Ishikawa (cell line): ENCODE measurements at regions not wholly inside any gene's neighbourhood (a gene's known extent, or its start where the extent isn't known, plus 50 kb on each side); places are given as distances from the start of the nearest gene placed in this dataset.

Source experiments
- EP300 ChIP-seq: IDR thresholded peaks from 2 replicates; pipeline ENCODE4 v1.6.1; 2012; ENCODE audit warnings: borderline replicate concordance
- REST ChIP-seq: IDR thresholded peaks from 2 replicates; pipeline ENCODE4 v1.6.1; 2012; ENCODE audit warnings: low read depth, mild to moderate bottlenecking
- TAF1 ChIP-seq: IDR thresholded peaks from 2 replicates; pipeline ENCODE4 v1.6.1; 2012; ENCODE audit warnings: low read depth, mild to moderate bottlenecking

GRCh38 chr20:19855416-19855815 is 97.4 kb downstream of the RIN2 start:
- TF ChIP-seq EP300, result no peak
- no peak for TF ChIP-seq TAF1
- TF ChIP-seq REST, result no peak
